NCI-H1105 (cell line): ENCODE measurements at regions not wholly inside any gene's neighbourhood (a gene's known extent, or its start where the extent isn't known, plus 50 kb on each side); places are given as distances from the start of the nearest gene placed in this dataset.
"Not testable (repeated sequence)": the region's sequence is repeated elsewhere in the genome, so short reads cannot be mapped to it uniquely, and the experiment has no call there.

Source experiments
- DNase-seq: peaks from one replicate; lab custom pipeline; 2025; lab: John Stamatoyannopoulos, UW

DNA sequence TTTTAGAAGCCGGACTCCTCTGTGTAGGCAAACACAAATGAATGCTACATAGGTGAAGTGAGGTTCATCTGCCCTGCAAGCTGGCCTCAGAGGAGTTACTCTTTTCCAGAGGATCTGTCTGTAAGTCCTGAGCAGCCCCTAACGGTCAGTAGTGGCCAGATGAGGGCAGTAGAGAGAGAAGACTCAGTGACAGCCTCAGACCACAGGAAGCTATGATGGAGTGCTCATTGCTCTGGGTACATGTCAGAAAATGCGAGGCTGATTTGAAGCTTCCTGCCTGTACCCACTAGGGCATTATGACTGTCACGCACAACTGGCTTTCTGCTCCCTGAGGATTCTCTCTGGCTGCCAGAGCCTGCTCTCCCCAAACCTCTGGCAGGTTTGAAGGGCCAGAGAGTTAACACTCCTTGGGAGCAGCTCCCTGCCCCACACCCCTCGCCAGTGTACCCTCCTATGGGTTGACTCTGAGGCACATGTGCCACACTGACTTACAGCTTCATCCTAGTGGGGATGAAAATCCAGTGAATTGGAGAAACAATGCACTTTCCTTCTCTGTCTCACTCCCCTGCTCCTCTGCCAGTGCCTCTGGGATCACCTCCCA is 141.5 kb downstream of the GABRG2 start:
- no peak for DNase-seq

DNA sequence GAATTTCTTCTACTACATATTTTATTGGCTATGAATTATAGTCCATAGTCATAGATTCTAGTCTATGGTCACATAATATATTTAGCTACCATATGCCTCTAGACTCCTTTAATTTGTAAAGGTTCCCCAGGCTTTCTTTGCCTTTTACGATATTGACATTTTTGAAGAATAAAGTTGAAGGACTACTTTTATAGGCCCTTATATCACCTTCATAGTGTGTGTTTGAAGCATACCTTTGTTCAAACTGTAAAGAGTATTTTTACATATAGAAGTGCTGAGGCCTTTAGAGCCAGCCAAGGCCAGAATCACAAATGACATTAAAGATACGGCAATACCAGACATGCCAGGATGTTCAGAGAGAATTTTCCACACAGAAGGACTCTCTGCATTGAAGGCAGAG is 147.0 kb downstream of the GABRG2 start:
- DNase-seq, result no peak

DNA sequence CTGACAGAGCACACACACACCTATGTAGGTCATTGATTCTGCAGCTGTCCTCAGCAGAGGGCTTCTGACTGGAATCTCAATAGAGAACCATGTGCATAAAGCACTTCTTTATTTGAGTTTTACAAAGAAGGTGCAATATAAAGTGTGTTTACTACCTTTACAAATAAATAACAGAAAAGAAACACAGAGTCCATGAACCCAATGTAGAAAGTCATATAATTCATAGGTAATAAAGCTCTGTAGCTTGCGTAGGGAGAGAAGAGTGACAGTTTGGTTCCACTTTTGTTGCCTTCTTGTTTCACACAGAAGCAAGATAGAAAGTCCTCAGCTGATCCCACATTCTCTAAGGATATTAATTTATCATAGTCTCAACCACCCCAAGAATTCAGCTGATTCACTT is 149.5 kb downstream of the GABRG2 start:
- DNase-seq, result no peak

DNA sequence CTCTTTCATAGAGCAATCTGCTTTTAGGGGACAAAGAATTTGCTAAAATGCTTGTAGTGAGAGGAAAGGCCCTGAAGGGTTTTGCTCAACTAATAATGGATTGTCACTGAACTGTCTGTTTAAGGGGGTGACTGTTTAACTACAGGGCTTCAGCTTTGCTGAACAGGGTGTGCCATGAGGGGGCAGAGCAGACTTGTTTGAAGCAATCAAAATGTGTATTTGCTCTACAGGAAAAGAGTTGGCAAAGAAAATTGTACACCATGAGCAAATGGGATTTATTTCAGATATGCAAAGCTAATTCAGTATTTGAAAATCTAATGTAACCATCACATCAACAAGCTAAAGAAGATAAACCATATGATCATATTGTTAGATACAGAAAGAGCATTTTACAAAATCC is 154.3 kb downstream of the GABRG2 start:
- DNase-seq, result no peak

DNA sequence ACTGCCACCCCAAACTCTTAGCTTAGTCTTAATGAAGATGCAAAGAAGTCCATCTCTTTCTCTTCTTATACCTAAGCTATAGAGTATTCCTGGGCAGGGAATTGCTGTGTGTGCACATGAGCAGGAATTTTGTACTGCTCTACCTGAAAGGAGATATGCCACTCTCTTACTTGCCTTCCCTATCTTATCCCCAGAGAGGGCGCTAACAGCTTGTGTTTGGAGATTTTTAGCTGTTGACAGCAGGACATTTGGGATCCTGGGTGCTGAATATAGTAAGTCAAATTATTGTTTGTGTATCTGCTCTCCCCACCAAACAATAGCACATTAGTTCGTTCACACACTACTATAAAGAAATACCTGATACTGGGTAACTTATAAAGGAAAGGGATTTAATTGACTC is 159.5 kb downstream of the GABRG2 start:
- DNase-seq, result no peak

DNA sequence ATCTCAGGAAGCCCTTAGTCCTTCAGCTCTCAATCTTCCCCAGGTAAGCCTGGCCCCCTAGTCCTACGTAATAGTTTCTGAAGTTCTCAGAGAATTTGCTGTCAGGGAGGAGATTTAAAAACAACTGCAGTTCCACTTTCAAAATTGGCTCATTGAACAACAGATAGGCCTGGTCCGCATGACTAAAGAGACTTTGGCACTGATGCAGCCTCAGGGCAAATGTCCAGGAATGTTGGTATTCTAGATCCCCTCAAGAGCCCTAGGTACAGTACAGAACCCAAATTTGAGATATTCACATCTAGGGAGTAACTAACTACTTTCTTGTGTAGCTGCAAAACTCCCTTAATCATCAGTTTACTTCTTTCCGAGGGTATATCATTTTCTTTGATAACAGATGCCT is 162.8 kb downstream of the GABRG2 start:
- no peak for DNase-seq

DNA sequence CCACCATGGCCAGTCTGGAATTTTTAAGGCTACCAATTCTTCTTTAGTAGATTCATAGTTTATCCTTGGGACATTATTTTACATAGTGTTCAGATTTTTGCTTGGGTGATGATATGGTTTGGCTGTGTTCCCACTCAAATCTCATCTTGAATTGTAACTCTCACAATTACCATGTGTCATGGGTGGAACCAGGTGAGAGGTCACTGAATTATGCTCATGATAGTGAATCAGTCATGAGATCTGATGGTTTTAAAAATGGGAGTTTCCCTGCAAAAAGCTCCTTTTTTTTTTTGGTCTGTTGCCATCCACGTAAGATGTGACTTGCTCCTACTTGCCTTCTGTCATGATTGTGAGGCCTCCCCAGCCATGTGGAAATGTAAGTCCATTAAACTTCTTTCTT is 163.9 kb downstream of the GABRG2 start:
- no peak for DNase-seq

DNA sequence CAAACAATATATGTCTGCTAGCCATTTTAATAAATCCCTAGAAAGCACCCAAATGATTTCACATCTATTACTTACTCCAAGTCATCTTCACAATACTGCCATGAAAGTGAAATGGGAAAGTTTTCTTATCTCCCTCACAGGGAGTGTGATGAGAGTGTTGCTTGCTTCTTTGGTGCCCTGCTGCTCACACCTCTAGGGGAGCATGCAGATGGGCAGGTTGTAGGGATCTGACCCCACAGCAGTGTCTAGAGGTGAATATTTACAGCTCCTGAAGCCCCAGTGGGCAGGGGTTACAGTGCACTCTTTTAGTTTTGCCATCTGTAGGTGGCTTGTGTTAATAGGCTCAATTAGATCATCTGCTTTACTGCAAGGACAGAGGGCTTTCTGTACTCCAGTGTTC is 173.2 kb downstream of the GABRG2 start:
- DNase-seq, result no peak

DNA sequence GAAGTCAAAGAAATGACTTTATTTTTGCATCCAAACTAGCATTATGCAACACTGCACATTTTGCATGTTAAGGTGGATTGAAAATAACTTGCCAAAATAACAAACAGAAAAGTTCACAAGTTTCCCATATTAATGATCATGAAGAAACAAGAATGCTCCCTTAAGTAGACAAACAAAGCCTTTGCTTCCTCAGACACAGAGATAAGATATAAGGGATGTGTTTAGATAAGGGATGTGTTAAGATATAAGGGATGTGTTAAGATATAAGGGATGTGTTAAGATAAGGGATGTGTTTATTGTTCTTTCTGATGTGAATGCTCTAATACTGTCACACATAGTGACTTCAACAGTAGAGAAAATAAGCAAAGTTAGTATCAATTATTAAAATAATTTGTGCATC is 174.8 kb downstream of the GABRG2 start:
- DNase-seq, result no peak

DNA sequence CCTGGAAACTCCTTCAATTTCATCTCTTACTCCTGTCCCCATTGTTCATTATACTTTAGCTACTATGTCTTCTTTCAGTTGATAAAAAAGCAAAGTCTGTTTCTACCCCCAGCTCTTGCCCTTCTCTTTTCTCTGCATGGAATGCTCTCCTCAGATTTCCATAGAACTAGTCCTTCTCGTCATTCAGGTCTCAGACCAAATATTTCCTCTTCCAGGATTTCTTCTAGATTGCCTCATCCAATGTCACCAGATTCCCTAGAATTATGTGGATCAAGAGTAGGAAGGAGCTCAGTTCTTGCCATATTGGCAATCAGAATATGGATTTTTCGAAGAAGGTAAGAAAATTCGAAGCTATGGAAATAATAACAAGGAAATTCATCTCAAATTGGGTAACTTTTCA is 176.1 kb downstream of the GABRG2 start:
- DNase-seq, result no peak

DNA sequence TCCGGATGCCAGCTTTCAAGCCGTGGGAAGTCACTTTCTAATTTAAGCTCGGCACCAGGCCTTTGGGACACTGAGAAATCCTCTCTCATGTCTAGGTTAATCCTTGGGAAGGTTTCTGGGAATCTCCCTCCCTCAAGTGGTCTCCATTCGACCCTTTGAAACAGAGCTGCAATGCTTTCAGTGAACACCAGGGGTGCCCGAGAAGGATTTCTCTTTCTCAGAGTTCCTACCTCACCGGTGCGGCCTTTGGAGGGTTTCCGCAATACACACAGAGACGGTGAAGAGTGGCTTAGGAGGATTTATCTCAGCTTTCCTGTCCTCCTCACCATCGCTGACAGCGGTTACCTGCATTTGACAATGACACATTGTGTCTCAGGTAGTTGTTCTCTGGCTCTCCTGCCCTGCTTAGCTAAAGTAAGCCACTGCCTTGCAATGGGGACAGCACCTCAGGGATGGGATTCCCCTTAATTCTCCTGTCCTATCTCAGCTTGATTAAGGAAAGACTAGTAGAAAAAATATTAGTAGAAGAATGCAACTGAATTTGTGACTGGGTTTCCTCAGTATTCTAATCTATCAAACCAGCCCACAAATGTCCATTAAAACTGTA is 180.6 kb downstream of the GABRG2 start:
- DNase-seq, result no peak

DNA sequence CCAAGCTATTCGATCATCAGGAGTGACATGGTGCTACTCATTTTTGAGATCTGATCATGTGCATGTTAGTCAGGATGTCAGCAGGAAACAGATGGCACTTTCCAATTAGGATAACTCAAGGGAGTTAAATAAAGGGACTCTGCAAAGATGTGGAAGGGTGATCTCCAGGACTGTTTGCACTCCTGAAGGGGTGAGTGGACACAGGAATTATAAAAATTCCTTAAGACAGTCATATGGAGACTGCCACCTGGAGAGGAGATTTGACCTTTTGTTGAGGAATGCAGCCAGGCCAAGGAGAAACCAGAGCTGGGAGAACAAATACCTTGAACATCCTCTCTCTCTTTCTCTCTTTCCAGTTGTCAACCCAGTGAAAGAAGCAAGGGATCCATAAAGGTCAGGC is 189.1 kb downstream of the GABRG2 start:
- no peak for DNase-seq

DNA sequence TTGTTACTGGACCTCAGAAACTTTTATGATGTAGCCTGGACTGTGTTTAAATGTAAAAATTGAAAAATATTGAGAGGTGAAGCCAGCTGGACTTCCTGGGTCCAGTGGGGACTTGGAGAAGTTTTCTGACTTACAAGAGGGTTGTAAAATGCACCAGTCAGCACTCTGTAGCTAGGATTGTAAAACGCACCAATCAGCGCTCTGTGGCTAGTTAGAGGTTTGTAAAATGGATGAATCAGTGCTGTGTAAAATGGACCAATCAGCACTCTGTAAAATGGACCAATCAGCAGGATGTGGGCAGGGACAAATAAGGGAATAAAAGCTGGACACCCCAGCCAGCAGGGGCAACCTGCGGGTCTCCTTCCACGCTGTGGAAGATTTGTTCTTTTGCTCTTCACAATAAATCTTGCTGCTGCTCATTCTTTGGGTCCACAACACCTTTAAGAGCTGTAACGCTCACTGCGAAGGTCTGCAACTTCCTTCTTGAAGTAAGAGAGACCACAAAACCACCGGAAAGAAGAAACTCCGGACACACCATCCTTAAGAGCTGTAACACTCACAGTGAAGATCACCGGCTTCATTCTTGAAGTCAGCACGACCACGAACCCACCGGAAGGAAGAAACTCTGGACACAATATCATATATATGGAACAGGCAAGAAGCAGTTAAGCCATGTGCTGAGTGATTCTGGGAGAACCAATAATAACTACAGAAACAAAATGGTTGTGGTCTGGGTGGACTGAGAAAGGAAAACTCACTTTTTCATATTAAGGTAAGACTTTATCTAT is 201.3 kb downstream of the GABRG2 start:
- DNase-seq, result no peak

DNA sequence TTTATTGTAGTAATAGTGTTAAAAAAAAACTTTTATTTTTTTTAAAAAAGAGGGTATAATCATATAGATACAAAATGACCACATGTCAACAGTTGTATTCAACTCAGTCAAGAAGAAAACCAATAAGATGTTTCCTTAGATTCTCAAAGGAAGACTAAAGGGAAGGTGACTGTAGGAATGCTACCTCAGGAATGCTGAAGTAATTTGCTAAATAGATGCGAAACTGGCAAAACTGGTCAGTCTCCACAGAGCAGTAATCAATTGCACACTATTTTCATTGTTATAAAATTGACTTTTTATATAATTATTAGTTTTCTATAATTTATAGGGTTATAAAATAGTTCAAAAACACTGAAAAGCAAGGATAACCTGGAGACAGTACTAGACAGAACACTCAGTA is 204.8 kb downstream of the GABRG2 start:
- no peak for DNase-seq

DNA sequence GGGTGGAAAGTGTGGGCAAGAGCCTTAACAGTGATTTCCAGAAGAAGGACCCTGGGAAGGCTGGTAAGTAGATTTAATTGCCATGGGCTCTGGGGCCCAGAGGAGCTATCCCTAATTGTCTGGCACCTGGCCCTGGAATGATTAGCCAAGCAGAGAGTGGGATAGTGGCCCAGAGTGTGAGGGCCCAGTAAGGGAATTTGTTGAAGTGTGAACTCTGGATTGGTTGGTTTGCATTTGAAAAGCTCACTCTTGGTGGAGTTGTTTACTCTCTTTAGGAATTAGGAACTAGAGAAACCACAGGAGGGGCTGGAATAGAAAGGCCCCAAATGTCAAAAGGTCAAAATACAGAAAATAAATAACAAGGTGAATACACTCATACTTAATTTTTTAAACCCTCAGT is 207.1 kb downstream of the GABRG2 start:
- no peak for DNase-seq

DNA sequence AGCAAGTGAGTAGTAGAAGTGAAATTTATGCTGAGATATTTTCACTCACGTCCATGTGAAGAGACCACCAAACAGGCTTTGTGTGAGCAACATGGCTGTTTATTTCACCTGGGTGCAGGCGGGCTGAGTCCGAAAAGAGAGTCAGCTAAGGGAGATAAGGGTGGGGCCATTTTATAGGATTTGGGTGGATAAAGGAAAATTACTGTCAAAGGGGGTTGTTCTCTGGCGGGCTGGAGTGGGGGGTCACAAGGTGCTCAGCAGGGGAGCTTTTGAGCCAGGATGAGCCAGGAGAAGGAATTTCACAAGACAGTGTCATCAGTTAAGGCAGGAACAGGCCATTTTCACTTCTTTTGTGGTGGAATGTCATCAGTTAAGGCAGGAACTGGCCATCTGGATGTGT is 207.8 kb downstream of the GABRG2 start:
- DNase-seq, result not testable (repeated sequence)

DNA sequence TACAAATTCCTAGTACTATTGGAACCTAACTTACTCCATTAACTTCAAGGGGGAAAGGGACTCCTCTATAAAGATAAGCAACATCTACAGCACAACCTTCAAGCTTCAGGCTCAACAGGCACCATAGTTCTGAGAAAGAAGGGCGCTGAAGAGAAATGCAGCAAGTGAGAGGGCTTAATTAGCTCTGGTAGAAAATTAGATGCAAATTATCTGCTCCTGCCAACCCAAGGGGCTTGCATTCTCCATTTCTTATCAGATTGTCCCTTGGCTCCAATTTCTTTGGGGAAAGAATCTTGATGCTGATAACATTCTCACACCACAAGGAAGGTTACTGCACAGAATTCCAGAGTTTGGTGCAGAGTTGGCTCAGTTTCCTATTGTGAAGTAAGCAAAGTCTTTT is 214.6 kb downstream of the GABRG2 start:
- DNase-seq, result no peak

DNA sequence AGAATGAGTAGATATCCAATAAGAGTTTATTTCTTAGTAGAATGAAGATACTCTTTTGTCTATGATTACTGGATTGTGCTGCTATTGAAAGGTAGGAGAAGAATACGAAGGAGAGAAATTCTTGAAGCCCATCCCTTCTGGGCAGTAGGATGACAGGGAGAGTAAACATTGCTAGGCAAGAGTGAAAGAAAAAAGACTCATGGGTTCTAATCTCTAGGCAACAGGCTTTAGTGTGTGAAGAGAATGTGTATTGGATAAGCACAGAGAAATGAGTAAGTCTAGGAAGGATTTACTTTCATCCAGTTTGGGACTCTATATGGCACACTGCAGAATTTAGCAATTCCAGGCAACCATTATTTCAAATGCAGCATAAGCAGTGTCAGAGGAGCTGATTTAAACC is 216.0 kb downstream of the GABRG2 start:
- no peak for DNase-seq

DNA sequence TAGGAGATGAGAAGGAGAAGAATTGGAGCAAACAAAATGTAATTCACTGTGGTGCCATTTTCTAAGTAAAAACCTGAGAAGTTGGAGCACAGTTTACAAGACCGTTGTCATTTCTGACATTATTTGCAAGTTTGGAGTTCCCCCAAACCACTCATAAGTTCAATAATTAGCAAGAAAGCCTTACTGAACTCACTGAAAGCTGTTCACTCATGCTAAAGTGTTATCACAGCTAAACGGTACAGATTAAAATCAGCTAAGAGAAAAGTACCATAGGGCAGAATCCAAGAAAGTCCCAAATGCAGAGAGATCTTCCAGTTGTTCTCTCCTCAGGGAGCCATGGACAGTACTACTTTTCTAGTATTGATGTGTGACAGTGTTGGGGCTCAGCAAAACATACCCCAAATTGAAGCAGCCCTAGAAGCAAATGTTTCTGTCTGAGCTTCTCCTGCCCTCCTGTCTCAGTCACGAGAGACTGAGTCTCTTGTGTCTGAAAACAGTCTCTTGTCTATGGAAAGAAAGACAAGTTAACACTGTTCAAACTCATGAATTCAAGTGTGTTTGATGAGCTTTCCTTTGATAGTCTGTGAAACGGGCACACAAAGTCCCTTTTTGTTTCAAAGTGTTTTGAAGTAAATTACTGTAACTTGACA is 221.2 kb downstream of the GABRG2 start:
- no peak for DNase-seq

DNA sequence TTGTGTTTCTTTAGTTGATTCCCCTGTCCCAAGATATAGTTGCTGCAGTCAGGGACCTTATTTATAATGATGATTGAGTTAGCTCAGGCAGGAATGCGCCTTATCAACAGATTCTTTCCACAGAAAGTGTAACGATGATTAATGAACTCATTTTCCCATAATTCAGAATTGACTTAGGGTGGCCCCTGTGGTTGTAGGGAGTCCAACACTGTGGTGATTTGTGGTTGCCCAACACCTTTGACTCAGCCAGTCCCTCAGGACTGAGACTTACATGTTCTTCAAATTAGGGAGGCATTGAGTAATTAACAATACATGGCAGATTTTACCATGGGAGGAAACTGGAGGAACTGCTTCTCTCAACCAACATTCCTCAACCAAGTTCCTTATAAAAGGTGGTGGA is 221.9 kb downstream of the GABRG2 start:
- DNase-seq, result no peak

DNA sequence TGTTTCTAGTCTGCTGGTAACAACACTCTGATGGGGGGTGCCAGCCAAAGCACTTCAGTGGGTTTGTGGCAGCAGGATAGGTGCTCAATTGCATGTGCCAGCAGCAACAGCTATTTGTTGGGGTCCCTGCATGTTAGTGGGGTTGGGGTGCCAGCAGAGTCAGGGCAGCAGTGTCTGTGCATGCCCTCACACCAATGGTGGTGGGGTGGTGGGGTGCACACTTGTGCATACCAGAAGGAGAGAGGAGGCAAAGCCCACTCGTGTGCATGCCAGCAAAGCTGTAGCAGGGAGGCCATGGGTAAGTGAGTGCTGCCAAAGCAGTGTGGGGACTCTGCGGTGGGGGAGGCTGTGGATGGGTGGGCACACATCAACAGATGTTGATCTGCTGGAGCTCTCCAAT is 232.2 kb downstream of the GABRG2 start:
- no peak for DNase-seq

DNA sequence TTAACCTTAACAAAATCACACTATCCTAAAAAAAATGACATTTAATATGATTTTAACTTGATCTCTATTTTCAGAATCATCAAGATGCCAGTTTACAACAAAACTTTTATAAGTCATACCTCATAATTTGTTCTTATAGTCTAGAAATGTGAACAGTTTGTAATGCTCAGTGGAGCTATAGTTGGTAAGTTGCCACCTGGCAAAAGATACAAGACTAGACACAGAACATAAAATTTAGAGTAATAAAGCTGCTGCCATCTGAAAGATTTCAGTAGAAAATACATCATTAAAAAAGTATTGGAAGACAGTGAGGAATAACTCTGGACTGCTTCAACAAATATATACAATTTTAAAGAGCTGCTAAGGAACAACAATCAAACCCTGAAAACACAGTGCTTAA is 233.8 kb downstream of the GABRG2 start:
- DNase-seq, result no peak

DNA sequence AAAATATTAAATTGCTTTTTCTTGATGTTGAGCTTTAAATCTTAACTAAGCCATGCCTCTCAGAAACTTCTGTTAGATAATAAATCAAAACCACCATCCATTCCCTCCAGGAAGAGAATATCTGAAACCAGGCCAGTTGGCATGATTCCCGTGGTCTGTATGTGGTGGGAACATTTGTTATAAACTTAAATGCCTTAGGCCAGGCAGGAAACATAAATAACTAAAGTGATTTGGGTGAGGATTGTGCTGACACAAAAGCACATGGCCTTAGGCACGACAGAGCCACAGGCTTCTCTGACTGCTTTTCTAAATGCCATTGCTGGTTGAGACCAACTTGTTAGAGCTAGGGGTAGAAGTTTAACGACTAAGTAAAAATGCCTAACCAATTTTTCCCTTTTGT is 255.9 kb downstream of the GABRG2 start:
- peak; percentile 9 for DNase-seq
